H1 (cell line): ENCODE measurements at regions not wholly inside any gene's neighbourhood (a gene's known extent, or its start where the extent isn't known, plus 50 kb on each side); places are given as distances from the start of the nearest gene placed in this dataset.

Experiments used
- CTCF ChIA-PET: fragments of 300-600 bp; sonication (Branson Sonifier 250); formaldehyde crosslinking; loops from one replicate; lab custom pipeline; 2021; ENCODE audit not compliant: partially characterized antibody; lab: Charles Lee
- POLR2A ChIA-PET: fragments of 300-600 bp; sonication (Branson Sonifier 250); formaldehyde crosslinking; loops from one replicate; lab custom pipeline; 2021; ENCODE audit warnings: inconsistent platforms; ENCODE audit not compliant: partially characterized antibody; lab: Charles Lee
- DNase-seq, 2 experiments: peaks; one replicate each; pipeline versions ENCODE4 v3.0.0 to v3.0.0-alpha.2; 2010 to 2022; ENCODE audit warnings: low spot score in 2 of 2, low read depth in 1 of 2, mixed read lengths in 1 of 2
- FAIRE-seq: peaks from 2 replicates; lab custom pipeline; 2011; peaks lifted over from hg19 to GRCh38; lab: Jason Lieb, UNC
- H2AFZ ChIP-seq: 2 replicates; pipeline ENCODE4 v1.8.1; 2012; ENCODE audit warnings: low read length, inconsistent platforms
- H2AK5ac ChIP-seq: 2 replicates; pipeline ENCODE4 v1.6.1; 2013; ENCODE audit warnings: low read depth, low read length
- H2BK120ac ChIP-seq: replicated peaks from 2 replicates; pipeline ENCODE3; 2013; ENCODE audit warnings: low read depth, low read length, inconsistent platforms
- H2BK12ac ChIP-seq: 2 replicates; pipeline ENCODE4 v1.6.1; 2013; ENCODE audit warnings: low read depth, low read length
- H2BK15ac ChIP-seq: 2 replicates; pipeline ENCODE4 v1.6.1; 2013; ENCODE audit warnings: low read length
- H2BK20ac ChIP-seq: 2 replicates; pipeline ENCODE4 v1.6.1; 2013; ENCODE audit warnings: low read length
- H2BK5ac ChIP-seq: 2 replicates; pipeline ENCODE4 v1.6.1; 2013; ENCODE audit warnings: low read depth, low read length
- H3K14ac ChIP-seq: 2 replicates; pipeline ENCODE4 v1.6.1; 2013; ENCODE audit warnings: inconsistent platforms; ENCODE audit not compliant: insufficient read length
- H3K18ac ChIP-seq: 2 replicates; pipeline ENCODE4 v1.6.1; 2013; ENCODE audit warnings: low read length; ENCODE audit errors: extremely low read depth
- H3K23ac ChIP-seq: 2 replicates; pipeline ENCODE4 v1.6.1; 2013; ENCODE audit warnings: inconsistent platforms; ENCODE audit not compliant: insufficient read length
- H3K23me2 ChIP-seq: 2 replicates; pipeline ENCODE4 v1.6.1; 2013; ENCODE audit warnings: low read depth, low read length
- H3K27ac ChIP-seq: 2 replicates; pipeline ENCODE4 v1.6.1; 2011; ENCODE audit warnings: low read depth, low read length, inconsistent platforms
- H3K27me3 ChIP-seq, 4 experiments: replicated peaks in 1 of 4; 1 replicate in 1 of 4; 2 replicates in 3 of 4; pipeline versions ENCODE4 v1.6.1 to v1.8.1; 2011 to 2013; ENCODE audit warnings: low read length in 3 of 4, mild to moderate bottlenecking in 3 of 4, inconsistent platforms in 2 of 4, mixed read lengths in 2 of 4, moderate library complexity in 1 of 4; ENCODE audit not compliant: control insufficient read depth in 3 of 4, insufficient read depth in 3 of 4; ENCODE audit errors: extremely low read depth in 1 of 4
- H3K36me3 ChIP-seq, 4 experiments: 2 replicates each; pipeline versions ENCODE4 v1.6.1 to v1.8.1; 2011 to 2013; ENCODE audit warnings: mild to moderate bottlenecking in 4 of 4, low read length in 3 of 4, moderate library complexity in 2 of 4, control low read depth in 1 of 4, inconsistent platforms in 1 of 4; ENCODE audit not compliant: insufficient read depth in 4 of 4, control insufficient read depth in 2 of 4
- H3K4ac ChIP-seq: replicated peaks from 2 replicates; pipeline ENCODE3; 2013; ENCODE audit warnings: low read length, low read depth, mixed read lengths, inconsistent platforms; ENCODE audit not compliant: insufficient read length
- H3K4me1 ChIP-seq, 4 experiments: replicated peaks in 1 of 4; 1 replicate in 1 of 4; 2 replicates in 3 of 4; pipeline versions ENCODE4 v1.6.1 to v1.8.1; 2011 to 2013; ENCODE audit warnings: low read length in 3 of 4, inconsistent platforms in 2 of 4, mixed read lengths in 1 of 4; ENCODE audit not compliant: insufficient read depth in 4 of 4, control insufficient read depth in 3 of 4
- H3K4me2 ChIP-seq, 2 experiments: 2 replicates each; pipeline versions ENCODE4 v1.6.1 to v1.8.1; 2011 to 2013; ENCODE audit warnings: low read depth in 2 of 2, low read length in 2 of 2, control low read depth in 1 of 2, inconsistent platforms in 1 of 2, mild to moderate bottlenecking in 1 of 2; ENCODE audit not compliant: insufficient read depth in 1 of 2
- H3K4me3 ChIP-seq, 4 experiments: fragments of 200-600, 300-600 bp in 1 of 4; sonication (generic), shearing (Covaris generic), sonication (Bioruptor Twin) in 1 of 4; 2 replicates each; pipeline versions ENCODE4 v1.5.1 to v1.8.1; 2011 to 2016; ENCODE audit warnings: low read length in 4 of 4, low read depth in 3 of 4, control low read depth in 2 of 4, inconsistent platforms in 2 of 4, mild to moderate bottlenecking in 2 of 4, mixed read lengths in 1 of 4, moderate library complexity in 1 of 4; ENCODE audit not compliant: insufficient read depth in 2 of 4; ENCODE audit errors: extremely low read depth in 1 of 4
- H3K56ac ChIP-seq: replicated peaks from 2 replicates; pipeline ENCODE3; 2013; ENCODE audit warnings: low read depth, mild to moderate bottlenecking, mixed read lengths, low read length, inconsistent platforms; ENCODE audit not compliant: insufficient read length
- H3K79me1 ChIP-seq: 2 replicates; pipeline ENCODE4 v1.6.1; 2013; ENCODE audit warnings: low read depth, low read length, control low read depth
- H3K79me2 ChIP-seq, 2 experiments: 2 replicates each; pipeline versions ENCODE4 v1.6.1 to v1.8.1; 2012 to 2013; ENCODE audit warnings: low read length in 2 of 2, mild to moderate bottlenecking in 2 of 2, inconsistent platforms in 1 of 2; ENCODE audit not compliant: insufficient read depth in 2 of 2, control insufficient read depth in 1 of 2
- H3K9ac ChIP-seq, 4 experiments: replicated peaks in 1 of 4; 1 replicate in 1 of 4; 2 replicates in 3 of 4; pipeline versions ENCODE4 v1.6.1 to v1.8.1; 2011 to 2013; ENCODE audit warnings: low read depth in 3 of 4, low read length in 3 of 4, control low read depth in 2 of 4, mild to moderate bottlenecking in 2 of 4, moderate library complexity in 2 of 4, inconsistent platforms in 1 of 4; ENCODE audit errors: extremely low read depth in 1 of 4
- H3K9me3 ChIP-seq, 2 experiments: 2 replicates each; pipeline versions ENCODE4 v1.6.1 to v1.8.1; 2012 to 2013; ENCODE audit warnings: mild to moderate bottlenecking in 2 of 2, moderate library complexity in 2 of 2, control low read depth in 1 of 2, inconsistent platforms in 1 of 2, low read depth in 1 of 2, low read length in 1 of 2, mixed read lengths in 1 of 2; ENCODE audit not compliant: insufficient read depth in 2 of 2
- H4K20me1 ChIP-seq, 2 experiments: replicated peaks in 1 of 2; 2 replicates each; pipeline versions ENCODE3 to v1.8.1; 2011 to 2013; ENCODE audit warnings: inconsistent platforms in 2 of 2, low read length in 2 of 2, mild to moderate bottlenecking in 1 of 2; ENCODE audit not compliant: insufficient read depth in 2 of 2, control insufficient read depth in 1 of 2
- H4K5ac ChIP-seq: 2 replicates; pipeline ENCODE4 v1.6.1; 2013; ENCODE audit warnings: low read length, low read depth, mixed read lengths, inconsistent platforms; ENCODE audit not compliant: insufficient read length
- H4K8ac ChIP-seq: 2 replicates; pipeline ENCODE4 v1.8.0; 2013; ENCODE audit warnings: mild to moderate bottlenecking, moderate library complexity, low read length, inconsistent platforms; ENCODE audit not compliant: insufficient read depth; ENCODE audit errors: extremely low read depth
- H4K91ac ChIP-seq: replicated peaks from 2 replicates; pipeline ENCODE3; 2013; ENCODE audit warnings: low read length, mixed read lengths, inconsistent platforms; ENCODE audit not compliant: insufficient read length
- BRCA1 ChIP-seq: IDR thresholded peaks from 2 replicates; pipeline ENCODE4 v1.6.1; 2012; ENCODE audit warnings: low read depth, low read length, improper control_type of control experiment
- CBX5 ChIP-seq: fragments of 300-800, 300-1000 bp; sonication (generic); IDR thresholded peaks from 2 replicates; pipeline ENCODE4 v1.7.1; 2016; ENCODE audit warnings: antibody characterized with exemption, low read length, low read depth
- CEBPB ChIP-seq: IDR thresholded peaks from 2 replicates; pipeline ENCODE4 v1.6.1; 2012; ENCODE audit warnings: low read depth, low read length
- CHD1 ChIP-seq: IDR thresholded peaks from 2 replicates; pipeline ENCODE4 v1.6.1; 2012; ENCODE audit warnings: low read depth, low read length, improper control_type of control experiment
- HDAC2 ChIP-seq, 2 experiments: fragments of 300-600 bp in 1 of 2; sonication (generic) in 1 of 2; IDR thresholded peaks; 2 replicates each; pipeline ENCODE4 v1.6.1; 2011 to 2012; ENCODE audit warnings: low read depth in 2 of 2, low read length in 2 of 2, mild to moderate bottlenecking in 2 of 2, moderate library complexity in 2 of 2, borderline replicate concordance in 1 of 2, inconsistent platforms in 1 of 2
- JUN ChIP-seq: IDR thresholded peaks from 2 replicates; pipeline ENCODE4 v1.6.1; 2011; ENCODE audit warnings: low read depth, mild to moderate bottlenecking, improper control_type of control experiment, low read length
- NANOG ChIP-seq: IDR thresholded peaks from 2 replicates; pipeline ENCODE4 v1.6.1; 2011; ENCODE audit warnings: low read length, low read depth, mild to moderate bottlenecking, inconsistent platforms; ENCODE audit not compliant: insufficient read depth, poor library complexity, severe bottlenecking
- RAD21 ChIP-seq, 2 experiments: IDR thresholded peaks in 1 of 2; conservative IDR thresholded peaks in 1 of 2; 2 replicates each; pipeline ENCODE4 v1.6.1; 2011; ENCODE audit warnings: low read depth in 2 of 2, low read length in 2 of 2, improper control_type of control experiment in 1 of 2, inconsistent platforms in 1 of 2, mild to moderate bottlenecking in 1 of 2, moderate library complexity in 1 of 2
- WGBS, 2 experiments: shearing (Covaris generic) in 1 of 2; methylation state at CpG; one replicate each; pipeline versions ENCODE4 v1.1.6 to v1.1.7; 2013 to 2015; ENCODE audit warnings: low lambda C conversion rate in 2 of 2, mixed read lengths in 2 of 2, inconsistent platforms in 1 of 2, low coverage in 1 of 2, missing lambda C conversion rate in 1 of 2; ENCODE audit not compliant: insufficient replicate concordance in 2 of 2, insufficient coverage in 1 of 2, insufficient read length in 1 of 2; ENCODE audit errors: extremely low coverage in 1 of 2, missing lambda C conversion rate in 1 of 2; 5-methylcytosine and 5-hydroxymethylcytosine counted together
- TF ChIP-seq, protein P1 (sequence below), 3 experiments: IDR thresholded peaks; 1 replicate in 2 of 3; 2 replicates in 1 of 3; pipeline versions ENCODE4 v1.5.1 to v1.6.1; 2011; ENCODE audit warnings: low read length in 3 of 3, mild to moderate bottlenecking in 3 of 3, inconsistent platforms in 2 of 3, low read depth in 1 of 3, moderate library complexity in 1 of 3; ENCODE audit not compliant: insufficient read depth in 1 of 3; ENCODE audit errors: control extremely low read depth in 1 of 3
- TF ChIP-seq, protein P2 (sequence below): IDR thresholded peaks from 2 replicates; pipeline ENCODE4 v1.6.1; 2012; ENCODE audit warnings: low read length, inconsistent platforms

DNA sequence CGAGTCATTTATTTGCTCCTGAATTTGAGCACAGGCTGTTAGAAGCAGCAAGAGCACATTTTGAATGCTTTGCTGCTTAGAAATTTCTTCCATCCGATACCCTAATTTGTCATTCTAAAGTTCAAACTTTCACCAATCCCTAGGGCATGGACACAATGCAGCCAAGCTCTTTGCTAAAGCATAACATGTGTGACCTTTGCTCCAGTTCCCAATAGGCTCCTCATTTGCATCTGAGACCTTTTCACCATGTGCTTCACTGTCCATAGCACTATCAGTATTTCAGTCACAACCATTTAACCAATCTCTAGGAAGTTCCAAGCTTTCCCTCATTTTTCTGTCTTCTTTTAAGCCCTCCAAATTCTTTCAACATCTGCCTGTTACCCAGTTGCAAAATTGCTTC is 1333.1 kb downstream of the SI start:
- Histone ChIP-seq H3K27me3 (no peaks in the 10 kb centered on the region), H2BK12ac (no peak overlapping the region), H3K4ac (no peak overlapping the region), H2AFZ (peak overlapping the region; percentile 10; the same call in 1 of the 2 replicates), H3K9ac (no peak overlapping the region), H3K9me3 (peaks cover 9 to 11% of the 10 kb centered on the region in 2 experiments; a peak in 2 of 4 replicates), H3K79me2 (no peaks in the 10 kb centered on the region), H3K36me3 (no peaks in the 10 kb centered on the region), H2BK5ac (no peak overlapping the region), H2BK20ac (no peak overlapping the region), H3K14ac (no peak overlapping the region), H4K8ac (no peak overlapping the region), H4K5ac (no peak overlapping the region), H3K4me3 (no peak overlapping the region), H2BK120ac (no peak overlapping the region), H3K23ac (no peak overlapping the region), H3K23me2 (no peaks in the 10 kb centered on the region), H2AK5ac (no peak overlapping the region), H2BK15ac (no peak overlapping the region), H3K18ac (no peak overlapping the region), H3K56ac (no peak overlapping the region), H3K4me1 (no peaks in the 10 kb centered on the region), H3K27ac (no peak overlapping the region), H4K20me1 (no peaks in the 10 kb centered on the region), H3K79me1 (no peaks in the 10 kb centered on the region), H3K4me2 (no peak overlapping the region), H4K91ac (no peak overlapping the region)
- no peak for DNase-seq
- FAIRE-seq: no peak
- WGBS, 2 experiments: 57% methylated on average over 2 of the region's 2 CpGs; no CpG with 5 or more reads in 1 of the 2 experiments
- POLR2A ChIA-PET: no interaction called here
- CTCF ChIA-PET: no interaction called here
- TF ChIP-seq NANOG: no peak
- TF ChIP-seq CHD1: no peak
- no peak for TF ChIP-seq JUN
- TF ChIP-seq BRCA1: no peak
- no peak for TF ChIP-seq RAD21 (IDR thresholded peaks at IDR 0.05 in 1 of 2, conservative IDR thresholded peaks at IDR 0.05 in 1 of 2; ENCODE audit: low read depth in 2 of 2, low read length in 2 of 2)
- no peak for TF ChIP-seq HDAC2 (IDR thresholded peaks at IDR 0.05; ENCODE audit: borderline replicate concordance in 1 of 2, low read depth in 2 of 2, low read length in 2 of 2)
- TF ChIP-seq, protein P1, sequence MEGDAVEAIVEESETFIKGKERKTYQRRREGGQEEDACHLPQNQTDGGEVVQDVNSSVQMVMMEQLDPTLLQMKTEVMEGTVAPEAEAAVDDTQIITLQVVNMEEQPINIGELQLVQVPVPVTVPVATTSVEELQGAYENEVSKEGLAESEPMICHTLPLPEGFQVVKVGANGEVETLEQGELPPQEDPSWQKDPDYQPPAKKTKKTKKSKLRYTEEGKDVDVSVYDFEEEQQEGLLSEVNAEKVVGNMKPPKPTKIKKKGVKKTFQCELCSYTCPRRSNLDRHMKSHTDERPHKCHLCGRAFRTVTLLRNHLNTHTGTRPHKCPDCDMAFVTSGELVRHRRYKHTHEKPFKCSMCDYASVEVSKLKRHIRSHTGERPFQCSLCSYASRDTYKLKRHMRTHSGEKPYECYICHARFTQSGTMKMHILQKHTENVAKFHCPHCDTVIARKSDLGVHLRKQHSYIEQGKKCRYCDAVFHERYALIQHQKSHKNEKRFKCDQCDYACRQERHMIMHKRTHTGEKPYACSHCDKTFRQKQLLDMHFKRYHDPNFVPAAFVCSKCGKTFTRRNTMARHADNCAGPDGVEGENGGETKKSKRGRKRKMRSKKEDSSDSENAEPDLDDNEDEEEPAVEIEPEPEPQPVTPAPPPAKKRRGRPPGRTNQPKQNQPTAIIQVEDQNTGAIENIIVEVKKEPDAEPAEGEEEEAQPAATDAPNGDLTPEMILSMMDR (IDR thresholded peaks at IDR 0.05; ENCODE audit: control extremely low read depth in 1 of 3, insufficient read depth in 1 of 3, low read depth in 1 of 3, low read length in 3 of 3): no peak
- TF ChIP-seq CBX5: no peak
- TF ChIP-seq, protein P2, sequence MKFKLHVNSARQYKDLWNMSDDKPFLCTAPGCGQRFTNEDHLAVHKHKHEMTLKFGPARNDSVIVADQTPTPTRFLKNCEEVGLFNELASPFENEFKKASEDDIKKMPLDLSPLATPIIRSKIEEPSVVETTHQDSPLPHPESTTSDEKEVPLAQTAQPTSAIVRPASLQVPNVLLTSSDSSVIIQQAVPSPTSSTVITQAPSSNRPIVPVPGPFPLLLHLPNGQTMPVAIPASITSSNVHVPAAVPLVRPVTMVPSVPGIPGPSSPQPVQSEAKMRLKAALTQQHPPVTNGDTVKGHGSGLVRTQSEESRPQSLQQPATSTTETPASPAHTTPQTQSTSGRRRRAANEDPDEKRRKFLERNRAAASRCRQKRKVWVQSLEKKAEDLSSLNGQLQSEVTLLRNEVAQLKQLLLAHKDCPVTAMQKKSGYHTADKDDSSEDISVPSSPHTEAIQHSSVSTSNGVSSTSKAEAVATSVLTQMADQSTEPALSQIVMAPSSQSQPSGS: no peak
- TF ChIP-seq CEBPB: no peak
